HG03095 (cell line): ENCODE measurements at regions not wholly inside any gene's neighbourhood (a gene's known extent, or its start where the extent isn't known, plus 50 kb on each side); places are given as distances from the start of the nearest gene placed in this dataset.

ENCODE experiments used
- ATAC-seq: cut with Tn5 transposase; IDR thresholded peaks from one replicate; pipeline ENCODE4 v1.9.1; 2021; ENCODE audit warnings: moderate library complexity; ENCODE audit not compliant: unreplicated experiment

DNA sequence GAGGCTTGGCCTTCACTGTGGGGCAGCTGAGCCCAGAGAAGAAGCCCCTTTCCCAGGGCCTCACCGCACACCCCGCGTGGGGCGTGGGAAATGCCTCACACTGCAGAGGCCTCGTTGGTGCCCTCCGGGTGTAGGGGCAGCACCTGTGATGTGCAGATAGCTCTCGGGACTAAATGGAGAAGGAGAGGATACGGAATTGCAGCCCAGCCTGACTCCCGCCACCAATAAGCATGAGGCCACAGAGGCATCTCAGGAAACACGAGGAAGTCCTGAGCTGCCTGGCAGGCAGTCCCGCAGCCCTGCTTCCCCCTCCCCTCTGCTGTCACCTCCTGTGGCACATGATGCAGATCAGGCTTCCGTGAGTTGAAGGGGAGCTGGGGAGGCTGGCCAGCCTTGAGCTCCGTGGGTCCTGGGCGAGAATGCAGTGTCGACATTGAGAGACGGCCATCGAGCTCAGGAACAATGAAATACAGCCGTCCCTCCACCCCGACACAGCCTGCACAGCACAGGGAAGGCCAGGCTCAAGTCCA is 59.6 kb upstream of the PPP2R2D start:
- no peak for ATAC-seq

DNA sequence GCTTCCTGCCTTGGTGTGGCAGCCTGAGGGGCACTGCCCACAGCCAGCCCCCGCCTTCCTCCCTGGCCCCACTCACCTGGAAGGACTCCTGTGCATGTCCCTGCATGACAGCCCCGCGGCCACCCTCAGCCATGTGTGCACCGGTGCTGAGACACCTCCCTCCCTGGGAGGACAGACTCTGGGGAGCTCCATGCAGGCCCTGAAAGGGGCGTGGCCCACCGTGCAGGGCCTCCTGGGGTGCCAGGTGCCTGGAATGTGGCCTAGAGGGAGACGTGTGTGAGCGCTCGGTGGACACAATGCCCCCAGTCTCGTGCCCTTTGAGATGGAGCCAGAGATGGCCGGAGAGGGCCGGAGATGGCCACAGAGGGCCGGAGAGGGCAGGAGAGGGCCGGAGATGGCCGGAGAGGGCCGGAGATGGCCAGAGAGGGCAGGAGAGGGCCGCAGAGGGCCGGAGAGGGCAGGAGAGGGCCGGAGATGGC is 59.1 kb upstream of the PPP2R2D start:
- ATAC-seq, result no peak

DNA sequence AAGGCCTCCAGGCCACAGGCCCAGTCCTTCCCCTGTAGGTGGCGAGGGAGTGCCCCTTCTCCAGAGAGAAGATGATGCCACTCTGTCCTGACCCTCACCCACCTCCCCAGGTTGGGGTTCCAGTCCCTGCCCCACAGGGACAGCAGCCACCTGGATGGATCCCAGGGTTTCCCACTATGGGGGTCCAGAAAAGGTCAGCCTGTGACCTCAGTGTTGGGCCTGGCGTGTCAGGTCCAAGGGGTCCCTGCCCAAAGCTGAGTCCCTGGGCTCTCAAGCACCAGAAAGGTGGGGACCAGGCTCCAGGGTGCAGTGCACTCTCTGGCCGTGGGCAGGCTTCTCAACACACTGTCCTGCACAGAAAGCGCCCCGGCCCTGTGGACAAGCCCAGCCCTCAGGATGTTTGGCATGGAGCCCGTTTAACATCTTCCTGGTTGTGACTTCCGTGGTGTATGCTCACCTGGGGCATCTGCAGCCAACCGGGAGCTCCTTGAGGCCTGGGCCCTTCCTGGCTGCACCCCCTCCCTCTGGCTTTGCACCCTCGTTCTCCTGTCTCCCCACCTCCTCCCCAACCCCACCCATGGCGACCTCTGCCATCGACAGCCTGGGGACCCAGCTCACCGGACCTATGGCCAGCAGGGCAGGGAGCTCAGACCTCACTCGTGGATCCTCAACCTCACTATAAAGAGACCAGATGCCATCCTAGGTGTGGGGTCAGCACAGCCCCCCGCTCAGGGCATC is 58.3 kb upstream of the PPP2R2D start:
- ATAC-seq, result no peak

DNA sequence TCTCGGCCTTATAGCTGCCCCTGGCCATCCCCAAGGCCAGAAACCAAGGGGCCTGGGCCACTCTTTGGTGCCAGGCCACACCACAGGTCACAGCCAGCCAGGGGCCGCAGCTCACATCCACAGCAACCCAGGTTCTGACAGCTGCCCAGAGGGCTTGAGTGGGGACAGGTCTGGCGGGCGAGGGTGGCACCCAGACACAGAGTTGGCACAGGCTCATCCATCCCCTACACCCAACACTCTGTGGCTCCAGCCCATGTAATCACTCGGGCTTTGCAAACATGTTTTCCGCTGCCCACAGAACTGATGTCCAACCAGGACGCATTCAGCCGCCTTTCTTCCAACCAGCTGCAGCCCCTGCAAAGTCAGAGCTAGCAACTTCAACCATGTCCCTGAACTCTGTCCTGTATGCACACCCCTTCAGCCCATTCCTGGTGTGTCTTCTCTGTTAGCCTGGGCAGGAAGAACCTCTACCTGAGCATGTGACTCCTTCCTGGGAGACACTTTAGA is 57.7 kb upstream of the PPP2R2D start:
- no peak for ATAC-seq

DNA sequence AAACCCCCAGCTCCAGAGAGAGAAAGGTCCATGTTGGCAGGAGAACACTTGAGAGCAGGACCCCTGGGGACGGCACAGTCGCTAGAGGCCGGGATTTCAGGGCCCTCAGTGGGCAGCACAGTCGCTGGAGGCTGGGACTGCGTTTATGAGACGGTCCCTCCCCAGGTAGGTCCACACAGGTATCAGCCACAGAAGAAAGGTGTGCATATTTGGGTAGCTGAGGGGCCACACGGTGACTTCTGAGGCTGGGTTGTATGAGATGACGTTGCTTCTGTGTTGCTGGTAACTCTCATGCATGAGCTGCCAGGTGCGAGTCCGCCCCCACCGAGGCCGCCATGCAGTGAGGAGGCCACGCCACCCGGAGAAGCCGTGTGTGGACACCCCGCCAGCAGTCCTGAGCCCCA is 56.9 kb upstream of the PPP2R2D start:
- ATAC-seq, result no peak

DNA sequence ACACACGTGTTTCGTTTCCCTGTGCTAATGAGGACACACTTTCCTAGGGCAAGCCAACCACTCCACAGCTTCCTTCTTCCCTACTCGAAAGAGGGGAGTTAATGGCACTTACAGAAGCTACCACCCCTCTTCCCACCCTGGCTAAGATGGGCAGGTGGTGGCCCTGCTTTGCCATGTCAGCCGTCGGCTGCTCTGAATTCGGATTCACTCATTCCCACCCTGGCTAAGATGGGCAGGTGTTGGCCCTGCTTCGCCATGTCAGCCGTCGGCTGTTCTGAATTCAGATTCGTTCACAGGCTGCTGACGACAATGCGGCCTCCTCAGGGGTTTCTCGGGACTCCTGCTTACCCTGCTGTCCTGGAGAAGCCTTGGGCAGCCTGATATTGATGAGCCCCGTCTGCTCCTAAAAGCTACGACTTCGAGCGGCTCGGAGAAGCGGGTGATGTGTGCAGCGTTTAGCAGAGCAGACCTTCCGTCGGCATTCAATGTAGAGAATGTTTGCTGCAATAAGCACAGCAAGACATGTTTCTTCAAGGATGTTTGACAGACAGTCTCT is 56.2 kb upstream of the PPP2R2D start:
- ATAC-seq, result no peak

DNA sequence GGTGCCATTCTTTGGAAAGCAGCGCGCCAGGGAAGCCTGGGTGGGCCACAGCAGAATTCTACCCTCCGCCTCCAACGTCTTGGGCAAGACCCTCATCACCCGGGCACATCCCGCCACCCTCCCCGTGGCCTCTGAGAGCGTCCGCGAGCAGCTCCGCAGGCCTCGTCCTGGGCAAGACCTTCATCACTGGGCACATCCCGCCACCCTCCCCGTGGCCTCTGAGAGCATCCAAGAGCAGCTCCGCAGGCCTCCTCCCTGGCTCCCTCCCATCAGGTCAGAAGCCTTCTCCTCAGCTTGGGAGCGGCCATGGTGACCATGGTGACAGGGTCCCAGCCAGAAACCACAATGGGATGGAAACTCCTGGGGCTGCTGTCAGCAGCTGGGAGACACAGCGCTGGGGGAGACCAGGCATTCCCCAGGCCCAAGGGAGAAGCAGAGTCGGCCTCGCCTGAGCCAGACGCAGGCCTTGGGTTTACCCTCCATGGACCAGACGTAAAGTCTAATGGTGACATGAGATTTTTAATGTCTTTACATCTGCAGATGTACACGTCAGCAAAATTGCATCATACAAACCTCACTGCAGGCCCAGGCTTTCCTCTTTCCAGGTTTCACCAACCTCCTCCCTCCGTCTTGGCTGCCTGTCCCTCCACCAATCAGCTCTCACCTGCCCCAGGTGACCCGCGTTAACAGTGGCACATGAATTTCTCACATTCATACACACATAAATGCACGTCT is 55.1 kb upstream of the PPP2R2D start:
- no peak for ATAC-seq

DNA sequence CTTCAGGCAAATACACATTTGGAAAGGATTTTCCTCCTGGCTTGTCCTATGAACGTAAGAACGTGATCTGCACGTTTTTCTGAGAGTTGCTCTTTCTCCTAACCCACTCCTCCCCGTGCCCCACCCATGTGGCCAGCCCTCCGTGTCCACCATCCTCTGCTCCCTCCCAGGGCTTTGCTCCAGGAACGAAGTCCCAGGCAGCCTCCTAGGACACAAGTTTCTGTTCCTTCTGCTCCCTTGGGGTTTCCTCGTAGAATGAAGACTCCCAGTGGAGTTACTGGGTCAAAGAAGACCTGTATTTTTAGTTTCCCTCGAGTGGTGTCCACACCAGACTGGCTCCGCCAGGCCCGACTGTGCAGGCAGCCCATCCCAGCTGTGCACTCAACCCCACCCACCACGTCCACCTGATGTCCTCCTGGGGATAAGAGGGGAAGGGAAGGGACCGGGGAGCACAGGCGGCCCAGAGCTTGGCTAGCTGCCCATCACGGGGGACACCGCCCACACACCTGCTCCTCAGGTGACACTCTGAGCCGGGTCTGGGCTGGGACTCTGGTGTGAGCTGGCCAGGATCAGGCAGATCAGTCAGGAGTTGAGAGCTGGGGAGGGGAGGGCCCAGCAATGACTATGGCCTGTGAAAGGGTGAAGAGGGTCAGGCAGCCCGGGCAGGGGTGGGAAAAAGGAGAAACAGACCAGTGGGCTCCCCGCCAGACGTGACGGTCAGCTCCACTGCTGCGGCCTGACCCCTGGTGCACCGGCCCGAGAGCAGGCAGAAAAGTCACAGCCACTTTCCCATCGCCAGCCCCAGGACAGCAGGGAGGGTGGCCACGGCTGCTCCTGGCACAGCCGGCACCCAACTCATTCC is 54.3 kb upstream of the PPP2R2D start:
- ATAC-seq, result no peak

DNA sequence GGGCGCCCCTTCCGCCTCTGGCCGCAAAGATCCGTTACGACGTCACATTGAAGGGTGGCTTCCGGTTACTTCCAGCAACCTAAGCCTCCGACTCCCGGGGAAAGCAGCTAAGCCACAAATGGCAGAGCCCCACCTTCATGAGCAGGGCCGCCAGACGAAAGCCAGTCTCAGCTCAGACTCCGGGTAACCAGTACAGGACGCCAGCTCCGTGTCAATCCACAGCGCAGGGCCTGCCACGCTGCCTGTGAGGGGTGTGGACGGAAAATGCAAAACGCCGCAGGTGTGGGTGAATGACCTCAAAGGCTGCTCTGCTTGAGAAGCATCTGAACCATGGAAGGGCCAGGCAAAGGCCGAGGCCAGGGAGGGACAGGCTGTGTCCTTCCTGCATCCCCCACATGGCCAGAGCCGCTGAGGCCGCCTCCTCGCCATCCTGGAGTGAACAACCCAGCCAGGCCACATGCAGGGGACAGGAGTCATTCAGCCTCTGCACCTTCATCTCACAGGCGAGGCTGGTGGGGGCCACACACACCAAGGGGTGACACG is 53.5 kb upstream of the PPP2R2D start:
- ATAC-seq, result no peak

DNA sequence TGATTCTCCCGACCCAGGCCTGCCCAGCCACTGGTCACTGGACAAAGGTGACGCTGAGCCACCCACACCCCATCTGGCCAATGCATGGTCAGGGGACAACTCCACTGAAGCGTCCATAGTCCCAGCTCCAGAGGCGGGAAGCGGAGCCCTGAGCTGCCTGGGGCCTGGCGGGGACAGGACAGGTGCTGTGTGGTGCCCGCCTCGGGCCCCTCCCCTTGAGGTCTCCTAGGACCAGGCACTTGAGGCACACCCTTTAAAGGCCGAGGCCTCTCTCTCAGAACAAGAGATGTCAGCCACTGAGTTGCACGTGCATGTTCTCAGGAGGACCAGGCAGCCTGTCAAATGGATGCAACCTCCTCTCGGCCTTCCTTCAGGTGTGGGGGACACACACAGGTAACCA is 52.5 kb upstream of the PPP2R2D start:
- no peak for ATAC-seq

DNA sequence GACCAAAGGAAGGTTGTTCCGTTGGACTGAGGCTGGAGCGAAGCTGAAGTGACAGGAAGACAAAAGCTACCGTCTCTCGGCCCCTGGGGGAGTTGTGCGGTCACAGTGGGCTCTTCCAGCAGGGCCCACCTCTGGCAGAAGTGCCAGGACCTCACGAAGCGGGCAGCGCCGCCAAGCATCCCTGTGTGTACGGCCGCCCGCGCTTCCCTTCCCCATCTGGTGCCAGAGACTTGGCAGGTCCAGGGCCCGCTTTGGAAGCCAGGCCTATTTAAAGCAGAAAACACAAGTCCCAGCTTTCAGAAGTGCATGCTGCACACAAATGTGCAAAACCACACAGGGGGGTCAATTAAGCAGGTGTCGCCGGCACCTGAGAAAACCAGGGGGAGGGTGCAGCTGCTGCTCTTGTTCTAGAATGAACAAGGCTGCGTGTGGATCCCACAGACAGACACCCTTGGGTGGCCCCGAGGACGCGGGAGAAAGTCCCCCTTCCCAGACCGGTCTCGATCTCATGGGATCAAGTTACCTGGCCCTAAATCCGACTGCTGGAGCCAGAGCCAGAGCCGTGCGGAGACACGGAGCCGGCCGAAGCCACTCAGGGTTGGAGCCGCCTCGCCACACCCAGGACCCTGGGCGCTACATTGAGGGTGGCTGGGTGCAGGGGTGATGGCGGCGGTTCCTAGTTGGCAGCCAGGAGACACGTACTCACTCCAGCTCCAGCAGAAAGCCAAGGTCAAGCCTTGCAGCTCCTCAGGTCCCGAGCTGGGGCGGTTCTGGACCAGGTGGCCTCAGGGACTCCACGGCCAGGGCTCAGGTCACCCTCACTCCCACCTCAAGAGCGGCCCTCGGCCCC is 51.8 kb upstream of the PPP2R2D start:
- no peak for ATAC-seq

DNA sequence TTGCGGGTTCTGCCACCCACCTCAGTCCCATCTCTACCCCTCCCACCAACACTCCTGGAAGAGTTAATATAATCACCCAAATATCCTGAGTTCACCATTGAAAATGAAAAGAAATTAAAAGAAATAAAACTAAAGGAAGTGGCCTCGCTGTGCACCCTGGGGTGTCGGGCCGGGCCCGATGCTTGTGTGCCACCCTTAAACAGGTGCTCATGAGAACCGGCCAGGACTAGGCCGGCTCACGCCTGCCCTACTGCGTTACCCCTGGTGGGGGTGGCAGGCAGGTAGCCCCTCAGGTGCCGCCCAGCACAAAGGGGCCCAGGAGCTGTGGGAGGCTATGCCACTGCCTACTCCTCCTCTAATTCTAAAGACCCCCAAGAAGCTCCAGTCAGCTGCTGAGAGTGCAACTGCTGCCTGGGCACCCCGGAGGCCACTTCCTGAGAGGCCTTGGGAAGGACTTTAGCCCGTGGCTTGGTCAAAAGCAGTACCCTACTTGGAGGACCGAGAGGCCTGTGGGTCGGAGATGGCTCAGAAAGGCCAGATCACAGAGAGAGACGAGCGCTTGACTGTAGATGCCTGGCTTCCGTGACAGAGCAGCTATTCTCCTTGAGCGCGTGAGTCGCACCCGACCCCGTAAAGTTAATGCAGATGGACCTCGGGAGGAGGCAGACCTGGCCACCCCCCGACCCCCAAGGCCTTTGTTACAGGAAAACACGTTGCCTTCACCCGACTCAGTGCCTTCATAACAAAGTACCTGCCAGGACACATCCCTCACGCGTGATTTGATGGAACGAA is 51.0 kb upstream of the PPP2R2D start:
- no peak for ATAC-seq

DNA sequence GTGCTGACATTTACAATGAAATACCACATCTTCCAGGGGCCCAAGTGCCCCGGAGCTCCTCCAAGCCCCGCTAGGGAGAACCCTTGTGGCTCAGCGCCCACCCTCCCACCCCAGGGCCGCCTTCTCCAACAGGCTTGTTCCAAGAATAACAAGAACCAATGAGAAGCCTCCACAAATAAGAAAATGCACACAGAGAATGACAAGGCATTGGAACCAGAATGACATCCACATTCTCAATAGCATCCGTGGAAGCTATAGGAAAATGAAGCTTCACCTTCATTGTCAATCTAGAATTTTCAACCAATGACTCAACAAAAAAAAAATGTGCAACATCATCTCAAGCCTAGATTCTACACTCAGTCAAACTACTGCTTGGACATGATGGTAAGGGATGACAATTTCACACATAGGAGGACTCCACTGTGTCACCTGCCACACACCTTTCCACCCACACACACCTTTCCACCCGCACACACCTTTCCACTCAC is 50.4 kb upstream of the PPP2R2D start:
- ATAC-seq, result no peak
